ENCODE measurements at regions not wholly inside any gene's neighbourhood (a gene's known extent, or its start where the extent isn't known, plus 50 kb on each side); places are given as distances from the start of the nearest gene placed in this dataset.

GRCh38 chr12:72957454-72957853 lies 685.3 kb downstream of the TRHDE start:
- TF ChIP-seq POLR2A (IDR thresholded peaks at IDR 0.05): no peak
- no peak for TF ChIP-seq CTCF (IDR thresholded peaks at IDR 0.05)
